ENCODE measurements at regions not wholly inside any gene's neighbourhood (a gene's known extent, or its start where the extent isn't known, plus 50 kb on each side); places are given as distances from the start of the nearest gene placed in this dataset.

DNA sequence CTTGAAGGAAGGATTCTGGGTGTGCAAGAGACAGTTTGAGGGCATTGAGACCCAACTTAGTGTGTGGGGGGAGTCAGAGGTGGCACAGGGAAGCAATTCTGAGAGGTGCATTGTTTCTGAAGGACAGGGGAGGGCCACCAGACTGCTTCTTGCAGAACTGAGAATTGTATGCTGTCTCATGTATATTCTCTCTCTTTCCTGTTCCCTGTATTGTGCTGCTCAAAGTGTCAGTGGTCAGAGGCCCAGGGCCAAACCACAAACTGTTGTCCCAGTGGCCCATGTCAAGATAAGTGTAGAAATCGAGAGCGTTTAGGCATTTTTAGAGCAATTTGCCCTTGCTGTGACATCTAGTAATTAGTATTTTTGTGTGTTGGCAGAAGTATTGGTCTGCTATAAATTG lies 567.1 kb downstream of the EDEM1 start (continued):
- TF ChIP-seq ARNT (IDR thresholded peaks at IDR 0.05): no peak
- TF ChIP-seq MCM3 (IDR thresholded peaks at IDR 0.05): no peak
- TF ChIP-seq HOXB6 (CRISPR knock-in tag; IDR thresholded peaks at IDR 0.05; ENCODE audit: borderline replicate concordance): no peak
- TF ChIP-seq ESRRB (CRISPR knock-in tag; IDR thresholded peaks at IDR 0.05; ENCODE audit: borderline replicate concordance): no peak
- TF ChIP-seq, protein P1, sequence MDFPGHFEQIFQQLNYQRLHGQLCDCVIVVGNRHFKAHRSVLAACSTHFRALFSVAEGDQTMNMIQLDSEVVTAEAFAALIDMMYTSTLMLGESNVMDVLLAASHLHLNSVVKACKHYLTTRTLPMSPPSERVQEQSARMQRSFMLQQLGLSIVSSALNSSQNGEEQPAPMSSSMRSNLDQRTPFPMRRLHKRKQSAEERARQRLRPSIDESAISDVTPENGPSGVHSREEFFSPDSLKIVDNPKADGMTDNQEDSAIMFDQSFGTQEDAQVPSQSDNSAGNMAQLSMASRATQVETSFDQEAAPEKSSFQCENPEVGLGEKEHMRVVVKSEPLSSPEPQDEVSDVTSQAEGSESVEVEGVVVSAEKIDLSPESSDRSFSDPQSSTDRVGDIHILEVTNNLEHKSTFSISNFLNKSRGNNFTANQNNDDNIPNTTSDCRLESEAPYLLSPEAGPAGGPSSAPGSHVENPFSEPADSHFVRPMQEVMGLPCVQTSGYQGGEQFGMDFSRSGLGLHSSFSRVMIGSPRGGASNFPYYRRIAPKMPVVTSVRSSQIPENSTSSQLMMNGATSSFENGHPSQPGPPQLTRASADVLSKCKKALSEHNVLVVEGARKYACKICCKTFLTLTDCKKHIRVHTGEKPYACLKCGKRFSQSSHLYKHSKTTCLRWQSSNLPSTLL (IDR thresholded peaks at IDR 0.05): no peak
- no peak for TF ChIP-seq NUFIP1 (IDR thresholded peaks at IDR 0.05; ENCODE audit: partially characterized antibody)
- no peak for TF ChIP-seq ZNF436 (CRISPR knock-in tag; IDR thresholded peaks at IDR 0.05)
- TF ChIP-seq, protein P2, sequence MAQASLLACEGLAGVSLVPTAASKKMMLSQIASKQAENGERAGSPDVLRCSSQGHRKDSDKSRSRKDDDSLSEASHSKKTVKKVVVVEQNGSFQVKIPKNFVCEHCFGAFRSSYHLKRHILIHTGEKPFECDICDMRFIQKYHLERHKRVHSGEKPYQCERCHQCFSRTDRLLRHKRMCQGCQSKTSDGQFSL (CRISPR knock-in tag; IDR thresholded peaks at IDR 0.05): no peak
- TF ChIP-seq, protein P2 (tag; IDR thresholded peaks at IDR 0.05): no peak
- TF ChIP-seq ZNF778 (CRISPR knock-in tag; IDR thresholded peaks at IDR 0.05): no peak
- no peak for TF ChIP-seq ZFP30 (CRISPR knock-in tag; IDR thresholded peaks at IDR 0.05; ENCODE audit: borderline replicate concordance)
- peak; percentile 60; the same call in 1 of the 2 replicates for TF ChIP-seq SMARCE1 (IDR thresholded peaks at IDR 0.05)
- TF ChIP-seq ZBED1 (IDR thresholded peaks at IDR 0.05): 0 out of 2 replicates have a peak, but pooled peaks have one; percentile 41
- TF ChIP-seq DMBX1 (CRISPR knock-in tag; IDR thresholded peaks at IDR 0.05; ENCODE audit: borderline replicate concordance): no peak
- TF ChIP-seq SIRT6 (IDR thresholded peaks at IDR 0.05; ENCODE audit: low read depth, low read length): no peak
- TF ChIP-seq NBN (IDR thresholded peaks at IDR 0.05; ENCODE audit: low read depth): no peak
- peak; percentile 36; the same call in 1 of the 2 replicates for TF ChIP-seq SMARCA4 (IDR thresholded peaks at IDR 0.05)
- no peak for TF ChIP-seq DNMT1 (IDR thresholded peaks at IDR 0.05)
- TF ChIP-seq KLF10 (CRISPR knock-in tag; IDR thresholded peaks at IDR 0.05): no peak
- TF ChIP-seq ZNF263 (CRISPR knock-in tag; IDR thresholded peaks at IDR 0.05; ENCODE audit: borderline replicate concordance): no peak
- TF ChIP-seq EWSR1 (IDR thresholded peaks at IDR 0.05; ENCODE audit: borderline replicate concordance, low read depth, partially characterized antibody): no peak
- TF ChIP-seq, protein P3, sequence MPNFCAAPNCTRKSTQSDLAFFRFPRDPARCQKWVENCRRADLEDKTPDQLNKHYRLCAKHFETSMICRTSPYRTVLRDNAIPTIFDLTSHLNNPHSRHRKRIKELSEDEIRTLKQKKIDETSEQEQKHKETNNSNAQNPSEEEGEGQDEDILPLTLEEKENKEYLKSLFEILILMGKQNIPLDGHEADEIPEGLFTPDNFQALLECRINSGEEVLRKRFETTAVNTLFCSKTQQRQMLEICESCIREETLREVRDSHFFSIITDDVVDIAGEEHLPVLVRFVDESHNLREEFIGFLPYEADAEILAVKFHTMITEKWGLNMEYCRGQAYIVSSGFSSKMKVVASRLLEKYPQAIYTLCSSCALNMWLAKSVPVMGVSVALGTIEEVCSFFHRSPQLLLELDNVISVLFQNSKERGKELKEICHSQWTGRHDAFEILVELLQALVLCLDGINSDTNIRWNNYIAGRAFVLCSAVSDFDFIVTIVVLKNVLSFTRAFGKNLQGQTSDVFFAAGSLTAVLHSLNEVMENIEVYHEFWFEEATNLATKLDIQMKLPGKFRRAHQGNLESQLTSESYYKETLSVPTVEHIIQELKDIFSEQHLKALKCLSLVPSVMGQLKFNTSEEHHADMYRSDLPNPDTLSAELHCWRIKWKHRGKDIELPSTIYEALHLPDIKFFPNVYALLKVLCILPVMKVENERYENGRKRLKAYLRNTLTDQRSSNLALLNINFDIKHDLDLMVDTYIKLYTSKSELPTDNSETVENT (CRISPR knock-in tag; IDR thresholded peaks at IDR 0.05): no peak
- TF ChIP-seq, protein P4, sequence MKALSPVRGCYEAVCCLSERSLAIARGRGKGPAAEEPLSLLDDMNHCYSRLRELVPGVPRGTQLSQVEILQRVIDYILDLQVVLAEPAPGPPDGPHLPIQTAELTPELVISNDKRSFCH (CRISPR knock-in tag; IDR thresholded peaks at IDR 0.05): no peak
- TF ChIP-seq, protein P4 (tag; IDR thresholded peaks at IDR 0.05): no peak
- TF ChIP-seq MAFK (IDR thresholded peaks at IDR 0.05; ENCODE audit: low read length): no peak
- no peak for TF ChIP-seq PCBP2 (IDR thresholded peaks at IDR 0.05; ENCODE audit: low read depth, low read length, poor library complexity, severe bottlenecking)
- TF ChIP-seq SIN3A (IDR thresholded peaks at IDR 0.05; ENCODE audit: borderline replicate concordance in 2 of 2, control insufficient read depth in 1 of 2, low read depth in 2 of 2, low read length in 2 of 2): no peak
